Middle frontal gyrus (tissue), 1 donor: ENCODE measurements at regions not wholly inside any gene's neighbourhood (a gene's known extent, or its start where the extent isn't known, plus 50 kb on each side); places are given as distances from the start of the nearest gene placed in this dataset.

ENCODE experiments used
- DNase-seq: peaks from one replicate; pipeline ENCODE4 v3.0.0-alpha.2; 2015; ENCODE audit warnings: low spot score; ENCODE audit errors: extremely low spot score

GRCh38 chr11:81470446-81470845, 1263.2 kb downstream of the FAM181B start:
- no peak for DNase-seq

GRCh38 chr11:81459766-81460306, 1273.8 kb downstream of the FAM181B start:
- DNase-seq: no peak

DNA sequence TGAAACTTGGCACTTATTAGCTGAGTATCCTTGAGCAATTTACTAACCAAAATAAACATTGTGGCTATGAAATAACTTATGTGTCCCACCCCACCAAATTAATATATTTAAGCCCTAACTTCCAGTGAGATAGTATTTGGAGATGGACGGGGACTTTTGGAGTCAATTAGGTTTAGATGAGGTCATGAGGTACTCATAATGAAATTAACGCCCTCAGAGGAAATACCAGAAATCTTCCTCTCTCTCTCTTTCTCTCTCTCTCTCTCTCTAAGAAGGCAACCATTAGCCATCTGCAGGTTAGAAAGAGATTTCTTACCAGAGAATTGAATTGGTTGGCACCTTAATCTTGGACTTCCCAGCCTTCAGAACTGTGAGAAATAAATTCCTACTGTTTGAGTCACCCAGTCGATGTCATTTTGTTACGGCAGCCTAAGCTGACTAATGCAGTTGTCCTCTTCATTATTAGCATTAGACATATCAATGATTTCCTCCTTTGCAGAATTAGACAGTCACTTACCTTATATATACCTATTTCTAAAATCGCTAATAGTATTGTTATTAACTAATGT, 1284.0 kb downstream of the FAM181B start:
- DNase-seq: no peak

GRCh38 chr11:81444297-81444696, 1289.4 kb downstream of the FAM181B start:
- no peak for DNase-seq

GRCh38 chr11:81432333-81432732, 1301.3 kb downstream of the FAM181B start:
- no peak for DNase-seq

GRCh38 chr11:81424822-81425221, 1308.8 kb downstream of the FAM181B start:
- no peak for DNase-seq

DNA sequence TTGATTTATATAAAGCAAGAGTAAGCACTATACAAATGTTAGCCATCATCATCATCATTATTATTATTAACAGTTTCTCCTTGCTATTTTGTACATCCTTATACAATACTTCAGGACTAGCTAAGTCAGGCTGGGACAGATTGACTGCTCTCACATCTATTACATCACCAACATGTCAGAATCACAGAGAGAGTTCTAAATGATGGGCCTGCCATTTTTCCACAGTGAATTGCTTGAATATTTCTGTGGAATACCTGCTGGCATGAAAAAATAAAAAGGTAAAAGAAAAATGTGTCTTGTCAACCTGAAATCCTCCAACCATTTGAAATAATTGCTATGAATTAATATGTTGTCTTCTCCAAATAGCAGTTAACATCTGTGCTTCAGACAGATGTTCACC, 1311.3 kb downstream of the FAM181B start:
- DNase-seq: no peak

GRCh38 chr11:81421251-81421860, 1312.3 kb downstream of the FAM181B start:
- no peak for DNase-seq

DNA sequence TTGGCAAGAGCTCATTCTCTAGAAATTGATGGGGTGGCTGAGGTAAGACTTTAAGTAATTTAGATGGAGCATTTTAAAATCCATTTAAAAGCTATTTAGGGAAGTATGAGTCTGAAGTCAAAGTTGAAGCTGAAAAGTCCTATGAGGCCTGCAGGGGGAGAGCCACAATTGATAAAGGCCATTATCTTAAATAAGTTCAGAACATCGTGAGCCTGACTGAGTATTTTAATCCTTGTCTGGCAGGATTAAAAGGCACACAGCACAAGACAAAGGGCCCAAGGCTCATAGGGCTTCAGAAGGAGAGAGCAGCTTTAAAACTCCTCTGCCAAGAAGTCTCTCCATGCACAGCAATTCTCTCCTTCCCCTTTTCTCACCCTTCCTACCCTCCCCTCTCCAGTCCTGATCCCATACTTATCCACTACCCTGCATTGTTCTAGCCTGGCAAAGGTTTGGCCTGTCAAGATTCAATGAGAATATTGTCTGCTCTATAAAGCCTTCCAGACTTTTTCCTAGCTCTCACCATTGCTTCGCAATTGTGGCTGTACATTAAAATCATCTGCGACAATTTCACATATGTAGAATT, 1312.9 kb downstream of the FAM181B start:
- no peak for DNase-seq

GRCh38 chr11:81397316-81397715, 1336.3 kb downstream of the FAM181B start:
- DNase-seq: no peak

- DNase-seq: no peak
These were observed 1339.4 kb downstream of the FAM181B start for GRCh38 chr11:81394311-81394710.

DNA sequence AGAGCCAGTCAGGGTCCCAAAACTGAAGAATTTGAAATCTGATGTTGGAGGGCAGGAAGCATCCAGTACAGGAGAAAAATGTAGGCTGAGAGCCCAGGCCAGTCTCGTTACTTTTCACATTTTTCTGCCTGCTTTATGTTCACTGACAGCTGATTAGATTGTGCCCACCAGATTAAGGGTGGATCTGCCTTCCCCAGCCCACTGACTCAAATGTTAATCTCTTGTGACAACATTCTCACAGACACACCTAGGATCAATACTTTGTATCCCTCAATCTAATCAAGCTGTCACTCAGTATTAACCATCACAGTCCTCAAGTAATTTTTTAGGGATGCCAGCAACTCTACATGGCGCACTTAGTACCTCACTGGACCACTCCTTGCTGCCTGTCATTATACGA, 1345.3 kb downstream of the FAM181B start:
- no peak for DNase-seq

GRCh38 chr11:81380395-81380794, 1353.3 kb downstream of the FAM181B start:
- DNase-seq: no peak

DNA sequence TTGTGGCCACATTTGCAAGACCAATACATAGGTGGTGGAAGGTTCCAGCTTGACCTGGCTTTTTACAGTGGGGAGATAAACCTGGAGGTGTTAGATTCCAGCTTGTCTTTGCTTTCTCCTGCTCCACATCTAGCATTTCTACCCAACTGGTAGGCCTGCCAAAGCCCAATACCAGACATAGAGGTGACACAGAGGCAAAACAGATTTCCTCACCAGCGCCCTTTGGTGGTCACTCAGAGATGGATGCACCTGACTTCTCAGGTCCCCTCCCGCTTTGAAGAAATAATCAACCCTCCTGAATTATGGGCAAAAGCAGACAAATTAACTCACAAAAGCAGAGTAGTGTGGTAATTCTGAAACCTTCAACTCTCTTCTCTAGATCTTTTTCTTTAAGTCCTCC, 1356.2 kb downstream of the FAM181B start:
- no peak for DNase-seq

DNA sequence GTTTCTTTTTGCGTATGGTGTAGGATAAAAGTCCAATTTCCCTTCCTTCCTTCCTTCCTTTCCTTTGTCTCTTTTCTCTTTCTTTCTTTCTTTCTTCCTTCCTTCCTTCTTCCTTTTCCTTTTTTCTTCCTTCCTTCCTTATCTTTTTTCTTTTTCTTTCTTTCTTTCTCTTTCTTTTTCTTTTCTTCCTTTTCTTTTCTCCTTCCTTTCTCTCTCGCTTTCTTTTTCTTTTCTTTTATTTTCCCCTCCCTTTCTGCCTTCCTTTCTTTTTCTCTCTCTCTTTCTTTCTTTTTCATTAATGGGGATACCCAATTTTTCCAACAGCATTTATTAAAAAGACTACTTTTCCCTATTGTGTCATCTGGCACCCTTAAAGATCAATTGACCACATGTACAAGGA, 1359.7 kb downstream of the FAM181B start:
- DNase-seq: no peak

GRCh38 chr11:81368192-81368591, 1365.5 kb downstream of the FAM181B start:
- DNase-seq: no peak

DNA sequence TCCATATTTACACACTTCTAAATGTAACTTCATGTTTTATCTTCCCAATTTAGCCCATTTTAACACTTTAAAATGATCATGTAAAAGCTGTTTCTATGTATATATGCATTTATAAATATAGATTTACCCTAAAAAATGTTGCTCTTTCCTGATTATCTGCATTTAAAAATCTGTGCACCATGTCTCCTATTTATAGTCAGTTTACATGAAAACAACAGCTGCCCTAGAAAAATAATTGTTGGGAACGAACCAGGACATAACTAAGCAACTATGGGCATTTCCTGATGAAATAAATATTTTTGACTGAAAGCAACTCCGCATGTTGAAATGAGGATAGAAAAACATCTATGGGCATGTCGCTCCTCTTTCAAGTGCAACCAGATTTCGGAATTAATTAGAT, 1368.2 kb downstream of the FAM181B start:
- DNase-seq: no peak

DNA sequence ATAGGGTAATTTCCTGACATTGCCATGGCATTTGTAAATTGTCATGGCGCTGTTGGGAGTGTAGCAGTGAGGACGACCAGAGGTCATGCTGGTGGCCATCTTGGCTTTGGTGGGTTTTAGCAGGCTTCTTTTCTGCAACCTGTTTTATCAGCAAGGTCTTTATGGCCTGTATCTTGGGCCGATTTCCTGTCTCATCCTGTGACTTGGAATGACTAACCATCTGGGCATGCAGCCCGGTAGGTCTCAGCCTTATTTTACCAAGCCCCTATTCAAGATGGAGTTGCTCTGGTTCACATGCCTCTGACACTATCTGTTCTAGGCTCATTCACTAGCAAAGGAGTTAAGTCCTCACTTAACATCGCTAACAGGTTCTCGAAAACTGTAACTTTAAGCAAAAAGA, 1374.2 kb downstream of the FAM181B start:
- DNase-seq: no peak

- no peak for DNase-seq
These were observed 1388.1 kb downstream of the FAM181B start for GRCh38 chr11:81345609-81346008.

DNA sequence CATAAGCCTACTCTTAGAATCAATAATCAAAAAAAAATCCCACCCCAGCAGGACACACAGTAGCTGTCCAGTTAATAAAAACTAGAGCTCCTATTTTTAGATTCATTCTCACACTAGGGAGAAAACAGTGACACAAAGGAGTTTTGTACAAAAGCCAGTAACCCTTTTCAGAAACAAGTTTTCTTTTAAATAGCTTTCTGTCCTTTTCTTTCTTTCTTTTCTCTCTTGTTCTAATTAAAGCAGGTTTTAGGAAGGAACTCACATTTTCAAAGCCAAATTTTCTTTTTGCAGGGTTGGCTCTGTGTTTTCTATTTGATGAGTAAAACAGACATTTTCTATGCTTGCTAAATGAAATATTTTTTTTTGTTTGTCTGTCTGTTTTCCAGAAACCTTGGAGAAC, 1390.7 kb downstream of the FAM181B start:
- no peak for DNase-seq

- DNase-seq: no peak
These were observed 1393.4 kb downstream of the FAM181B start for GRCh38 chr11:81340225-81340624.

DNA sequence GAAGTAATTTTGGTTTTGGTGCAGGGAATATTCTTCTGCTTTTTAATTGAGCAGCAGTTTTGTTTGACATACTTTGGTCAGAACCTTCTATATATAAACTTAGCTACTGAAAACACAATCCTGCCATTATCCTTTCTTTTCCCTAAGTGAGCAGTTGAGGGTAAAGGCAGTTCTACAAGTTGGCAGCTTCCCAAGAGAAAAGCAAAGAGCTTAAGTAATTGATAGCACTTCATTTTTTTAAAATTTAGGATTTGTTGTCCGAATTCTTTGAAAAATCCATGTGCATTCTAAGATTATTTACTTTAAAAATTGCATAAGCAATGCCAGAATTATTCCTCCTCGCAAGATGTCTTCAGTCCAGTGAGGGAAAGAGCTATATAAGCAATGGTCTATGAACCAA, 1394.1 kb downstream of the FAM181B start:
- no peak for DNase-seq

- DNase-seq: no peak
These were observed 1395.9 kb downstream of the FAM181B start for GRCh38 chr11:81337756-81338155.
